HEK293 (cell line): ENCODE measurements at regions not wholly inside any gene's neighbourhood (a gene's known extent, or its start where the extent isn't known, plus 50 kb on each side); places are given as distances from the start of the nearest gene placed in this dataset.

Experiments used
- CTCF ChIA-PET: fragments of 350-600 bp; formaldehyde crosslinking; extraction: SDS; loops from one replicate; lab custom pipeline; 2021; ENCODE audit warnings: antibody characterized with exemption; lab: Yijun Ruan, JAX
- POLR2A ChIA-PET: fragments of 300-600 bp; formaldehyde crosslinking; extraction: SDS; loops from one replicate; lab custom pipeline; 2020; ENCODE audit warnings: antibody characterized with exemption, inconsistent platforms; lab: Yijun Ruan, JAX
- H3K27ac ChIP-seq: fragments of 200-500 bp; sonication (Bioruptor generic); 2 replicates; pipeline ENCODE4 v1.5.1; 2014; ENCODE audit warnings: low read depth, low read length, control low read depth, inconsistent platforms; ENCODE audit errors: extremely low read depth
- H3K36me3 ChIP-seq, 2 experiments: fragments of 200-500 bp in 1 of 2; sonication (Bioruptor generic) in 1 of 2; 1 replicate in 1 of 2; 2 replicates in 1 of 2; pipeline ENCODE4 v1.5.1; 2014 to 2017; ENCODE audit warnings: inconsistent platforms in 2 of 2, low read length in 2 of 2; ENCODE audit not compliant: control insufficient read depth in 2 of 2, insufficient read depth in 1 of 2
- H3K4me1 ChIP-seq: fragments of 200-500 bp; sonication (Bioruptor generic); 2 replicates; pipeline ENCODE4 v1.5.1; 2014; ENCODE audit warnings: mild to moderate bottlenecking, low read length, inconsistent platforms; ENCODE audit not compliant: control insufficient read depth, insufficient read depth
- H3K4me3 ChIP-seq: 2 replicates; pipeline ENCODE4 v1.5.1; 2011; ENCODE audit warnings: low read depth, mild to moderate bottlenecking, control low read depth, low read length, moderate library complexity
- H3K9me3 ChIP-seq: fragments of 200-500 bp; sonication (Bioruptor generic); 2 replicates; pipeline ENCODE4 v1.5.1; 2014; ENCODE audit warnings: low read depth, low read length, inconsistent platforms; ENCODE audit not compliant: control insufficient read depth, insufficient read depth
- GLIS1 ChIP-seq: fragments of 450-650 bp; formaldehyde crosslinking; IDR thresholded peaks from 2 replicates; pipeline ENCODE4 v1.5.1; 2016; ENCODE audit warnings: missing biosample characterization, missing genetic modification characterization
- KLF1 ChIP-seq: fragments of 450-650 bp; formaldehyde crosslinking; IDR thresholded peaks from 2 replicates; pipeline ENCODE4 v1.5.1; 2016; ENCODE audit warnings: missing biosample characterization, missing genetic modification characterization
- KLF16 ChIP-seq: fragments of 450-650 bp; formaldehyde crosslinking; IDR thresholded peaks from 2 replicates; pipeline ENCODE4 v1.5.1; 2017; ENCODE audit warnings: missing biosample characterization, missing genetic modification characterization
- MZF1 ChIP-seq: fragments of 450-650 bp; formaldehyde crosslinking; IDR thresholded peaks from 2 replicates; pipeline ENCODE4 v1.5.1; 2017; ENCODE audit warnings: missing biosample characterization, missing genetic modification characterization, borderline replicate concordance
- OSR2 ChIP-seq: fragments of 450-650 bp; formaldehyde crosslinking; IDR thresholded peaks from 2 replicates; pipeline ENCODE4 v1.5.1; 2016; ENCODE audit warnings: missing biosample characterization, missing genetic modification characterization
- PRDM6 ChIP-seq: fragments of 450-650 bp; formaldehyde crosslinking; IDR thresholded peaks from 2 replicates; pipeline ENCODE4 v1.5.1; 2017; ENCODE audit warnings: missing biosample characterization, missing genetic modification characterization
- SALL2 ChIP-seq: fragments of 450-650 bp; formaldehyde crosslinking; IDR thresholded peaks from 2 replicates; pipeline ENCODE4 v1.5.0; 2017; ENCODE audit warnings: missing biosample characterization, mild to moderate bottlenecking, missing genetic modification characterization, borderline replicate concordance
- SCRT1 ChIP-seq: fragments of 450-650 bp; formaldehyde crosslinking; IDR thresholded peaks from 2 replicates; pipeline ENCODE4 v1.5.1; 2016; ENCODE audit warnings: missing biosample characterization, missing genetic modification characterization, borderline replicate concordance
- SCRT2 ChIP-seq: fragments of 450-650 bp; formaldehyde crosslinking; IDR thresholded peaks from 2 replicates; pipeline ENCODE4 v1.5.1; 2016; ENCODE audit warnings: missing biosample characterization, missing genetic modification characterization
- SP7 ChIP-seq: fragments of 450-650 bp; formaldehyde crosslinking; IDR thresholded peaks from 2 replicates; pipeline ENCODE4 v1.5.1; 2016; ENCODE audit warnings: missing biosample characterization, missing genetic modification characterization
- YY1 ChIP-seq: fragments of 450-650 bp; formaldehyde crosslinking; IDR thresholded peaks from 2 replicates; pipeline ENCODE4 v1.5.1; 2018; ENCODE audit warnings: missing biosample characterization, missing genetic modification characterization
- ZBTB8A ChIP-seq: fragments of 450-650 bp; formaldehyde crosslinking; IDR thresholded peaks from 2 replicates; pipeline ENCODE4 v1.5.1; 2016; ENCODE audit warnings: missing biosample characterization, missing genetic modification characterization
- ZFP37 ChIP-seq: fragments of 450-650 bp; formaldehyde crosslinking; IDR thresholded peaks from 2 replicates; pipeline ENCODE4 v1.5.1; 2016; ENCODE audit warnings: missing biosample characterization, missing genetic modification characterization
- ZNF138 ChIP-seq: fragments of 450-650 bp; formaldehyde crosslinking; IDR thresholded peaks from 2 replicates; pipeline ENCODE4 v1.5.1; 2016; ENCODE audit warnings: missing biosample characterization, missing genetic modification characterization, borderline replicate concordance
- ZNF37A ChIP-seq: fragments of 450-650 bp; IDR thresholded peaks from 2 replicates; pipeline ENCODE4 v1.5.1; 2018; ENCODE audit warnings: missing biosample characterization, missing genetic modification characterization
- ZNF394 ChIP-seq: fragments of 450-650 bp; formaldehyde crosslinking; IDR thresholded peaks from 2 replicates; pipeline ENCODE4 v1.5.1; 2016; ENCODE audit warnings: missing biosample characterization, missing genetic modification characterization, mild to moderate bottlenecking, moderate library complexity, borderline replicate concordance
- ZNF404 ChIP-seq: fragments of 450-650 bp; formaldehyde crosslinking; IDR thresholded peaks from 2 replicates; pipeline ENCODE4 v1.5.1; 2017; ENCODE audit warnings: missing biosample characterization, missing genetic modification characterization
- ZNF529 ChIP-seq: fragments of 450-650 bp; formaldehyde crosslinking; IDR thresholded peaks from 2 replicates; pipeline ENCODE4 v1.5.1; 2017; ENCODE audit warnings: missing genetic modification characterization, missing biosample characterization; ENCODE audit not compliant: insufficient replicate concordance
- ZNF610 ChIP-seq: fragments of 450-650 bp; formaldehyde crosslinking; IDR thresholded peaks from 2 replicates; pipeline ENCODE4 v1.5.1; 2016; ENCODE audit warnings: missing biosample characterization, missing genetic modification characterization, borderline replicate concordance
- ZNF624 ChIP-seq: fragments of 450-650 bp; formaldehyde crosslinking; IDR thresholded peaks from 2 replicates; pipeline ENCODE4 v1.5.1; 2017; ENCODE audit warnings: missing biosample characterization, missing genetic modification characterization
- ZNF654 ChIP-seq: fragments of 450-650 bp; formaldehyde crosslinking; IDR thresholded peaks from 2 replicates; pipeline ENCODE4 v1.5.1; 2016; ENCODE audit warnings: low read depth, missing biosample characterization, missing genetic modification characterization
- ZNF777 ChIP-seq: fragments of 450-650 bp; formaldehyde crosslinking; IDR thresholded peaks from 2 replicates; pipeline ENCODE4 v1.5.1; 2017; ENCODE audit warnings: missing biosample characterization, missing genetic modification characterization, borderline replicate concordance

- TF ChIP-seq ZNF394 (tag by site-specific recombination), result no peak
- TF ChIP-seq ZNF138 (tag by site-specific recombination), result no peak
- no peak for TF ChIP-seq SCRT1
- no peak for TF ChIP-seq ZNF404 (tag by site-specific recombination)
- no peak for TF ChIP-seq SP7
- no peak for TF ChIP-seq ZBTB8A (tag by site-specific recombination)
- no peak for TF ChIP-seq GLIS1 (tag by site-specific recombination)
- TF ChIP-seq SALL2 (tag by site-specific recombination), result no peak
- no peak for TF ChIP-seq KLF1 (tag by site-specific recombination)
- TF ChIP-seq PRDM6 (tag by site-specific recombination), result no peak
- no peak for TF ChIP-seq SCRT2 (tag by site-specific recombination)
- no peak for TF ChIP-seq ZNF529 (tag by site-specific recombination)
- TF ChIP-seq ZFP37, result no peak
- TF ChIP-seq YY1 (tag by site-specific recombination), result no peak
- TF ChIP-seq ZNF37A (tag by site-specific recombination), result no peak
- TF ChIP-seq ZNF777 (tag by site-specific recombination), result no peak
- TF ChIP-seq KLF16, result no peak
- TF ChIP-seq MZF1 (tag by site-specific recombination), result no peak
- no peaks in the 10 kb centered on the region for H3K9me3 ChIP-seq
- peaks cover 0 to 2% of the 10 kb centered on the region in 2 experiments; a peak in 1 of 3 replicates for H3K36me3 ChIP-seq
- CTCF ChIA-PET, result interaction anchor here (0.6 to 0.7 kb wide), 3 partner anchors 55 to 1012 kb away, joined by 3 read pairs; no protein-coding TSS in a partner anchor
- no peaks in the 10 kb centered on the region for H3K4me1 ChIP-seq
- POLR2A ChIA-PET, result interaction anchor here (0.7 kb wide), 1 partner anchor 12 kb away, joined by 5 read pairs; no protein-coding TSS in a partner anchor
- no peak overlapping the region for H3K4me3 ChIP-seq
- no peak overlapping the region for H3K27ac ChIP-seq
Observed at GRCh38 chr6:126118936-126119335, 132.6 kb downstream of the TRMT11 start.

GRCh38 chr6:126123226-126123625, 136.9 kb downstream of the TRMT11 start:
- Histone ChIP-seq H3K9me3 (no peaks in the 10 kb centered on the region), H3K4me1 (no peaks in the 10 kb centered on the region), H3K4me3 (no peak overlapping the region), H3K36me3 (no peaks in the 10 kb centered on the region), H3K27ac (no peak overlapping the region)
- CTCF ChIA-PET, result no interaction called here
- POLR2A ChIA-PET, result no interaction called here
- 0 out of 2 replicates have a peak, but pooled peaks have one; percentile 28 for TF ChIP-seq ZNF610 (tag by site-specific recombination)
- TF ChIP-seq ZNF624 (tag by site-specific recombination), result no peak

GRCh38 chr6:126127659-126128058, 141.3 kb downstream of the TRMT11 start:
- no peak overlapping the region for H3K27ac ChIP-seq
- no peaks in the 10 kb centered on the region for H3K36me3 ChIP-seq
- CTCF ChIA-PET, result interaction anchor here (0.5 kb wide), 1 partner anchor 357 kb away, joined by 3 read pairs; no protein-coding TSS in a partner anchor
- POLR2A ChIA-PET, result no interaction called here
- no peaks in the 10 kb centered on the region for H3K9me3 ChIP-seq
- TF ChIP-seq ZNF654 (0 out of 2 replicates have a peak, but pooled peaks have one; percentile 12), OSR2 (tag by site-specific recombination) (no peak)
- TF ChIP-seq, all 188 proteins: peak for 1
- Histone ChIP-seq H3K4me1 (no peaks in the 10 kb centered on the region), H3K4me3 (no peak overlapping the region)
